ENCODE measurements at regions not wholly inside any gene's neighbourhood (a gene's known extent, or its start where the extent isn't known, plus 50 kb on each side); places are given as distances from the start of the nearest gene placed in this dataset.

- no peak for TF ChIP-seq CTCF (conservative IDR thresholded peaks at IDR 0.05; ENCODE audit: low read depth, low read length)
- H3K4me3 ChIP-seq (ENCODE audit: low read depth, low read length): no peak overlapping the region
- DNase-seq (ENCODE audit: low read depth): no peak
Observed at GRCh38 chr4:83728191-83728590, 192.3 kb downstream of the GPAT3 start.

GRCh38 chr4:83725336-83726085 is 189.6 kb downstream of the GPAT3 start:
- no peak for TF ChIP-seq CTCF (conservative IDR thresholded peaks at IDR 0.05; ENCODE audit: low read depth, low read length)
- DNase-seq (ENCODE audit: low read depth): no peak
- no peak overlapping the region for H3K4me3 ChIP-seq (ENCODE audit: low read depth, low read length)

- no peak for DNase-seq (ENCODE audit: low read depth)
- no peak for TF ChIP-seq CTCF (conservative IDR thresholded peaks at IDR 0.05; ENCODE audit: low read depth, low read length)
- no peak overlapping the region for H3K4me3 ChIP-seq (ENCODE audit: low read depth, low read length)
Observed at GRCh38 chr4:83724485-83725335, 188.8 kb downstream of the GPAT3 start.

- DNase-seq (ENCODE audit: low read depth): no peak
- TF ChIP-seq CTCF (conservative IDR thresholded peaks at IDR 0.05; ENCODE audit: low read depth, low read length): no peak
- no peak overlapping the region for H3K4me3 ChIP-seq (ENCODE audit: low read depth, low read length)
Observed at GRCh38 chr4:83723609-83724008, 187.7 kb downstream of the GPAT3 start.

- no peak for DNase-seq (ENCODE audit: low read depth)
- TF ChIP-seq CTCF (conservative IDR thresholded peaks at IDR 0.05; ENCODE audit: low read depth, low read length): no peak
- no peak overlapping the region for H3K4me3 ChIP-seq (ENCODE audit: low read depth, low read length)
Observed at GRCh38 chr4:83722730-83723269, 186.9 kb downstream of the GPAT3 start.

- TF ChIP-seq CTCF (conservative IDR thresholded peaks at IDR 0.05; ENCODE audit: low read depth, low read length): no peak
- no peak for DNase-seq (ENCODE audit: low read depth)
- H3K4me3 ChIP-seq (ENCODE audit: low read depth, low read length): no peak overlapping the region
Observed at GRCh38 chr4:83716874-83717273, 181.0 kb downstream of the GPAT3 start.

Measured in epithelial cell of proximal tubule (primary cell).